Lung (tissue), 11 donors: ENCODE measurements at regions not wholly inside any gene's neighbourhood (a gene's known extent, or its start where the extent isn't known, plus 50 kb on each side); places are given as distances from the start of the nearest gene placed in this dataset.
A peak's percentile ranks its signal among the peaks of the same experiment; 100 is the strongest.

Source experiments
- ATAC-seq: fragments of 200-7000 bp; cut with Tn5 transposase; one replicate; pipeline ENCODE4 v1.9.1; 2020; ENCODE audit warnings: moderate number of reproducible peaks; ENCODE audit not compliant: insufficient read depth, low FRiP score
- DNase-seq, 3 donors: peaks; one replicate each; pipeline ENCODE4 v3.0.0-alpha.2; 2013 to 2017
- H3K27ac ChIP-seq, 2 donors: one replicate each; pipeline ENCODE4 v1.5.1; 2013; ENCODE audit warnings: mild to moderate bottlenecking in 2 of 2, moderate library complexity in 2 of 2, control low read depth in 1 of 2, inconsistent platforms in 1 of 2, low read depth in 1 of 2, low read length in 1 of 2
- H3K27me3 ChIP-seq, 3 donors: one replicate each; pipeline ENCODE4 v1.5.1; 2013; ENCODE audit warnings: low read length in 2 of 3; ENCODE audit not compliant: control insufficient read depth in 3 of 3, insufficient read depth in 3 of 3
- H3K36me3 ChIP-seq, 4 donors: one replicate each; pipeline ENCODE4 v1.5.1; 2013; ENCODE audit warnings: low read length in 4 of 4, mild to moderate bottlenecking in 1 of 4, moderate library complexity in 1 of 4; ENCODE audit not compliant: control insufficient read depth in 4 of 4, insufficient read depth in 4 of 4
- H3K4me1 ChIP-seq, 5 donors: one replicate each; pipeline ENCODE4 v1.5.1; 2013; ENCODE audit warnings: low read length in 5 of 5, mild to moderate bottlenecking in 2 of 5, moderate library complexity in 1 of 5; ENCODE audit not compliant: control insufficient read depth in 5 of 5, insufficient read depth in 5 of 5
- H3K4me3 ChIP-seq: one replicate; pipeline ENCODE4 v1.5.1; 2013; ENCODE audit warnings: mild to moderate bottlenecking, control low read depth, moderate library complexity
- H3K9ac ChIP-seq, 2 donors: one replicate each; pipeline ENCODE4 v1.5.1; 2013; ENCODE audit warnings: low read length in 2 of 2, control low read depth in 1 of 2; ENCODE audit not compliant: insufficient read depth in 1 of 2
- H3K9me3 ChIP-seq, 4 donors: one replicate each; pipeline ENCODE4 v1.5.1; 2013; ENCODE audit warnings: low read length in 3 of 4, mild to moderate bottlenecking in 1 of 4, moderate library complexity in 1 of 4; ENCODE audit not compliant: control insufficient read depth in 4 of 4, insufficient read depth in 3 of 4
- WGBS, 2 donors: extraction: QIAGEN DNeasy Blood & Tissue Kit; methylation state at CpG; one replicate each; pipeline ENCODE4 v1.1.7; 2013; 5-methylcytosine and 5-hydroxymethylcytosine counted together
- TF ChIP-seq, protein P1 (sequence below): IDR thresholded peaks from 2 replicates; pipeline ENCODE4 v1.5.1; 2012; ENCODE audit warnings: mild to moderate bottlenecking; ENCODE audit errors: control extremely low read depth, extremely low read depth
- donor health status: control.
- donor health status: control.
- donor health status: Bipolar disorder and iron deficiency.
- donor health status: healthy.
- donor health status: DM: yes; HTN: yes; CAD: no.

DNA sequence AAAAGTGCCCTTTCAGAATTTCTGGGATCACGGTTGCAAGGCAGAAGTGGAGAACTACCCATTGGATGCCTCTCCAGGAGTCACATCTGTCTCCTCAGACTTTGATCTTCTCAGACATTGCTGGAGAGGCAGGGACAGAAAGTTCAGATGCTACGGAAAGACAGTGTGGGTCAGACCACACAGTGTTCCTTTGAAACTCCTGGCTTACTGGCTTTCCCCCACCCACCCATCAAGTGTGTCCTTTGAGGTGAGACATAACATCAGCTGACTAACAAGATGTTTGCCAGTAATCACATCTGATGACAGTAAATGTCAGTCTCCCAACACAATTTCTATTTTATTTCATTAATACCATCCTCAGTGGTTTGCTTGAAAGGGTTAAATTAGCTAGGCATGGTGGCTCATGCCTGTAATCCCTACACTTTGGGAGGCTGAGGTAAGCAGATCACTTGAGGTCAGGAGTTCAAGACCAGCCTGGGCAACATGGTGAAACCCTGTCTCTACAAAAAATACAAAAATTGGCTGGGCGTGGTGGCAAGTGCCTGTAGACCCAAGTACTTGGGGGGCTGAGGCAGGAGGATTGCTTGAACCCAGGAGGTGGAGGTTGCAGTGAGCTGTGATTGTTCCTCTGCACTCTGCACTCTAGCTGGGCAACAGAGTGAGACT is 67.2 kb upstream of the SNX9 start:
- Histone ChIP-seq H3K9ac (no peak overlapping the region), H3K27me3 (no peaks in the 10 kb centered on the region), H3K9me3 (peaks cover 0 to 3% (median 0%) of the 10 kb centered on the region in 4 donors), H3K27ac (no peak overlapping the region), H3K4me1 (peaks cover 0 to 10% (median 0%) of the 10 kb centered on the region in 5 donors), H3K36me3 (no peaks in the 10 kb centered on the region), H3K4me3 (no peak overlapping the region)
- no peak for DNase-seq
- WGBS, 2 donors = 91 to 96% methylated on average over 3 of the region's 3 CpGs
- TF ChIP-seq, protein P1, sequence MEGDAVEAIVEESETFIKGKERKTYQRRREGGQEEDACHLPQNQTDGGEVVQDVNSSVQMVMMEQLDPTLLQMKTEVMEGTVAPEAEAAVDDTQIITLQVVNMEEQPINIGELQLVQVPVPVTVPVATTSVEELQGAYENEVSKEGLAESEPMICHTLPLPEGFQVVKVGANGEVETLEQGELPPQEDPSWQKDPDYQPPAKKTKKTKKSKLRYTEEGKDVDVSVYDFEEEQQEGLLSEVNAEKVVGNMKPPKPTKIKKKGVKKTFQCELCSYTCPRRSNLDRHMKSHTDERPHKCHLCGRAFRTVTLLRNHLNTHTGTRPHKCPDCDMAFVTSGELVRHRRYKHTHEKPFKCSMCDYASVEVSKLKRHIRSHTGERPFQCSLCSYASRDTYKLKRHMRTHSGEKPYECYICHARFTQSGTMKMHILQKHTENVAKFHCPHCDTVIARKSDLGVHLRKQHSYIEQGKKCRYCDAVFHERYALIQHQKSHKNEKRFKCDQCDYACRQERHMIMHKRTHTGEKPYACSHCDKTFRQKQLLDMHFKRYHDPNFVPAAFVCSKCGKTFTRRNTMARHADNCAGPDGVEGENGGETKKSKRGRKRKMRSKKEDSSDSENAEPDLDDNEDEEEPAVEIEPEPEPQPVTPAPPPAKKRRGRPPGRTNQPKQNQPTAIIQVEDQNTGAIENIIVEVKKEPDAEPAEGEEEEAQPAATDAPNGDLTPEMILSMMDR = no peak
- no peak for ATAC-seq

DNA sequence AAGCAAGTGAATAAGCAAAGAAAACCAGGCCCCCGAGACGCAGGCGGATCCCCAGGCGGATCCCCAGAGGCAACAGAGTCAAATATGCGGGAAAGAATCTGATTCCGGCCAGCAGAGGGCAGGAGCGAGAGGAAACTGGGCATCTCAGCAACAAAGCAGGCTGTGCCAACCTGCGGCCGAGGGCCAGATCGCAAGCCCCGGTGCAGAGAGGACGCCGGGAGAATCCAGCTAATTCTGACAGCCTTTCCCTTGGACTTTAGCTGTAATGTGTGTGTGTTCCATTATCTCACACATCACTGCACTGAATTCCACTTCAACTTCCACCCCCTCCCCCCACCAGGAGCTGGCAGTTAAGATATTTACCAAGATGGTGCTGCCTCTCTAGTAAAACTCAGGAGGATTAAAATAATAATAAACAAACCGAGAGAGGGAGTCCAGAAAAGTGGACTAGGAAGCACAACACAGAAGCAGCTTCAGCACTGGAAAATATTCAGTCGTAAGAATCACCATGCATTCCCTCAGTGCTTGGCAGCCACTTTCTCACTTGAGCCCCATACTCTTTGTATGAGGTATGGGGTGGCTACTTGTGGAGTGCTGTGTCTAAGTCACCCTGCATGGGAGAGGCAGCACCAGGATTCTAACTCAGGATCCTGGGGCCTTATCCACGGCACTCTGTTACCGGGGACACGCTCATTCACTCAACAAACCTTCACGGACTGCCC is 66.2 kb upstream of the SNX9 start:
- 26 to 28% methylated on average over 19 of the region's 19 CpGs for WGBS, 2 donors
- H3K9ac ChIP-seq = peak overlapping the region in 1 of 2 donors; percentile 26
- peak; percentile 87 for ATAC-seq

DNA sequence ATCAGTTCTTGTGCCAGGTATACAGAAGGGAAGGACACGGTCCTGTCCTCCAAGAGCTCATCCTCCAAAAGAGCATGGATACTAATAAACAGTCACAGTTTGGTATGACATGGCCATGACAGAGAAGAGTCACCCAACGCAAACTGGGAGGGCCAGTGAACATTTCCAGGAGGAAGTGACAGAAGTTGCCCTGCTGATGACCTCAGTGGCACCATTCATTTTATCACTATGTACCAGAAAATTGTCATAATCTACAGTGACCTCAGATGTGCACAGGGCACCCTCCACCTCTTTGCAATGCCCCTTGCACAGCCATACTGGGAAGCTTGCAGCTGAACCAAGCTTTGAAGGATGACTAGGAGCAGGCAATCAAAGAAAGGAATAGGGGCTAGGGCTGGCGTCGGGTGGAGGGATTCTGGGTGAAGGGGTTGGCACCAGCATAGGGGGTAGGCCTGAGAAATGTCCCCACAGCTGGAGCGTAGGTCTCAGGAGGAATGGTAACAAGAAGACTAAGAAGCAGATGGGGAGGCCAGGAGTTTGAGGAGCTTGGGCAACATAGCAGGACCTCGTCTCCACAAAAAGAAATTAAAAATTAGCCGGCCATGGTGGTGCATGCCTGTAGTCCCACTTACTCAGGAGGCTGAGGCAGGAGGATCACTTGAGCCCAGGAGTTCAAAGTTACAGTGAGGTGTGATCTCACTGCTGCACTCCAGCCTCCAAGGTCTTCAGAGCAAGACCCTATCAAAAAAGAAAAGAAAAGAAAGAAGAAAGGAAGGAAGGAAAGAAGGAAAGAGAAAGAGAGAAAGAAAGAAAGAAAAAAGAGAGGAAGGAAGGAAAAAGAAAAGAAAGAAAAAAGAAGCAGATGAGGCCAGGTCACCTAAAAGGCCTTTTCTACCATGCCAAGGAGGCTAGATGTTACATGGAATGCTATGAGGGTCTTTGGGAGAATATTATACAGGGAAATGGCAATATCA is 65.3 kb upstream of the SNX9 start:
- no peak for ATAC-seq
- no peaks in the 10 kb centered on the region for H3K27me3 ChIP-seq
- H3K4me3 ChIP-seq = no peak overlapping the region
- TF ChIP-seq, protein P1 = no peak
- H3K27ac ChIP-seq = no peak overlapping the region
- H3K9me3 ChIP-seq = no peaks in the 10 kb centered on the region
- no peak for DNase-seq
- H3K36me3 ChIP-seq = no peaks in the 10 kb centered on the region
- 90 to 93% methylated on average over 7 of the region's 7 CpGs for WGBS, 2 donors
- no peak overlapping the region for H3K9ac ChIP-seq
- H3K4me1 ChIP-seq = peaks cover 0 to 10% (median under 1%) of the 10 kb centered on the region in 5 donors

More for the DNA sequence above, 66.2 kb upstream of the SNX9 start:
- no peaks in the 10 kb centered on the region for H3K36me3 ChIP-seq
- H3K27ac ChIP-seq = no peak overlapping the region
- peaks cover 0 to 3% (median 0%) of the 10 kb centered on the region in 4 donors for H3K9me3 ChIP-seq
- DNase-seq = peak; percentile 91 to 92 (median 92)
- H3K4me3 ChIP-seq = no peak overlapping the region
- H3K4me1 ChIP-seq = peaks cover 0 to 10% (median 0%) of the 10 kb centered on the region in 5 donors
- no peaks in the 10 kb centered on the region for H3K27me3 ChIP-seq
- TF ChIP-seq, protein P1 = peak; percentile 63
